ENCODE measurements at regions not wholly inside any gene's neighbourhood (a gene's known extent, or its start where the extent isn't known, plus 50 kb on each side); places are given as distances from the start of the nearest gene placed in this dataset.

- no peak for DNase-seq
Measured at GRCh38 chr4:10201381-10202223, 85.0 kb upstream of the WDR1 start.

- DNase-seq: no peak
Measured at GRCh38 chr4:10200869-10201268, 84.3 kb upstream of the WDR1 start.

GRCh38 chr4:10198365-10198764, 81.8 kb upstream of the WDR1 start:
- DNase-seq: no peak

- no peak for DNase-seq
Measured at GRCh38 chr4:10197952-10198351, 81.4 kb upstream of the WDR1 start.

- no peak for DNase-seq
Measured at GRCh38 chr4:10196191-10196590, 79.6 kb upstream of the WDR1 start.

GRCh38 chr4:10192331-10192730, 75.7 kb upstream of the WDR1 start:
- no peak for DNase-seq

GRCh38 chr4:10188400-10189004, 71.9 kb upstream of the WDR1 start:
- DNase-seq: no peak

GRCh38 chr4:10186228-10187214, 69.9 kb upstream of the WDR1 start:
- DNase-seq: no peak

- no peak for DNase-seq
Measured at GRCh38 chr4:10185518-10186227, 69.1 kb upstream of the WDR1 start.

- no peak for DNase-seq
Measured at GRCh38 chr4:10184501-10184938, 67.9 kb upstream of the WDR1 start.

- DNase-seq: no peak
Measured at GRCh38 chr4:10184041-10184440, 67.4 kb upstream of the WDR1 start.

GRCh38 chr4:10183462-10183861, 66.9 kb upstream of the WDR1 start:
- no peak for DNase-seq

- DNase-seq: no peak
Measured at GRCh38 chr4:10182446-10183424, 66.1 kb upstream of the WDR1 start.

- DNase-seq: no peak
Measured at GRCh38 chr4:10181745-10182445, 65.3 kb upstream of the WDR1 start.

- no peak for DNase-seq
Measured at GRCh38 chr4:10180927-10181744, 64.5 kb upstream of the WDR1 start.

GRCh38 chr4:10180603-10180926, 64.0 kb upstream of the WDR1 start:
- no peak for DNase-seq

- DNase-seq: no peak
Measured at GRCh38 chr4:10179957-10180602, 63.5 kb upstream of the WDR1 start.

GRCh38 chr4:10178763-10179162, 62.2 kb upstream of the WDR1 start:
- no peak for DNase-seq

GRCh38 chr4:10175626-10176025, 59.0 kb upstream of the WDR1 start:
- DNase-seq: no peak
